Prostate gland (tissue), 2 donors: ENCODE measurements at regions not wholly inside any gene's neighbourhood (a gene's known extent, or its start where the extent isn't known, plus 50 kb on each side); places are given as distances from the start of the nearest gene placed in this dataset.

Experiments
- POLR2A ChIP-seq: fragments of 450-650 bp; IDR thresholded peaks from one replicate; pipeline ENCODE4 v1.6.1; 2016; ENCODE audit warnings: antibody characterized with exemption, mild to moderate bottlenecking
- TF ChIP-seq, protein P1 (sequence below), 4 experiments: fragments of 200-600 bp in 2 of 4; fragments of 450-650 bp in 2 of 4; sonication (generic) in 2 of 4; IDR thresholded peaks; 1 replicate in 3 of 4; 2 replicates in 1 of 4; pipeline ENCODE4 v1.5.1; 2016 to 2019; ENCODE audit warnings: antibody characterized with exemption in 4 of 4, mild to moderate bottlenecking in 2 of 4, moderate library complexity in 2 of 4

DNA sequence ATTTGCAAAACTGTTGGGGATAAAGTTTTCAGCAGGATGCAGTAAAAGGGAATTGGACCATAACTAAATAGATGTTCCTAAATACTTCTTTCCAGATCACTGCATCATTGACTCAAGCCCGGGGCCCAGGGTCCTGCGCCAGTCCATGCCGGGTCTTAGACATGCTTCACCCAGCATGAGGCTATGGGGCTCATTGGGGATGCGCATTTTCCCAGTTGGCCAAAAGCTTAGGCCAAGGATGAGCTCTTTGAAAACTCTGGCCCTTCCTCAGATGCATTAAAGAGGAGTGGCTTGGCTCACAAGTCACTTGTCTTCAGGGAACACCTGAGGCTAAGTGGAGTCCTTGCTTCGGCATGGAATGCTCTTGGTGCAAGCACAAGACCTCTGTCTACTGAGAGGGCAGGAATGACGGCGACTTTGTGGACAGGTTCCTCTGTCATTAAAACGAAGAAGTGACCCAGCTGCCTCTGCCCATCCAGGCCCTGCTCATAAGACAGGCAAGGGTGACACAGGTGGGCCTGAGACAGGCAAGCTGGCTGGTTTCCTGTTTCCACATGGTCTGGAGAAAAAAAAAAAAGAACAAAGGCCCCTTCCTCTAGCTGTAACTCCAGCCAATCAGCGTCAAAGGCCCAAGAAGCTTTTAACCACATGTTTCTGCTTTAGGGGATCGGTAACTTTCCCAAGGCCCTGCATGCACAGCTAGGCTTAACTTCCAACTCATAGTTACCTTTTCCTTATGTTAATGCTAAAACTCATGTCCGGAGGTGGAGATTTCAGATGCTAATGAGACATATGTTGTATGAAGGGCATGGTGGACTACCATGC lies 81.4 kb upstream of the CDH4 start:
- TF ChIP-seq, protein P1, sequence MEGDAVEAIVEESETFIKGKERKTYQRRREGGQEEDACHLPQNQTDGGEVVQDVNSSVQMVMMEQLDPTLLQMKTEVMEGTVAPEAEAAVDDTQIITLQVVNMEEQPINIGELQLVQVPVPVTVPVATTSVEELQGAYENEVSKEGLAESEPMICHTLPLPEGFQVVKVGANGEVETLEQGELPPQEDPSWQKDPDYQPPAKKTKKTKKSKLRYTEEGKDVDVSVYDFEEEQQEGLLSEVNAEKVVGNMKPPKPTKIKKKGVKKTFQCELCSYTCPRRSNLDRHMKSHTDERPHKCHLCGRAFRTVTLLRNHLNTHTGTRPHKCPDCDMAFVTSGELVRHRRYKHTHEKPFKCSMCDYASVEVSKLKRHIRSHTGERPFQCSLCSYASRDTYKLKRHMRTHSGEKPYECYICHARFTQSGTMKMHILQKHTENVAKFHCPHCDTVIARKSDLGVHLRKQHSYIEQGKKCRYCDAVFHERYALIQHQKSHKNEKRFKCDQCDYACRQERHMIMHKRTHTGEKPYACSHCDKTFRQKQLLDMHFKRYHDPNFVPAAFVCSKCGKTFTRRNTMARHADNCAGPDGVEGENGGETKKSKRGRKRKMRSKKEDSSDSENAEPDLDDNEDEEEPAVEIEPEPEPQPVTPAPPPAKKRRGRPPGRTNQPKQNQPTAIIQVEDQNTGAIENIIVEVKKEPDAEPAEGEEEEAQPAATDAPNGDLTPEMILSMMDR (IDR thresholded peaks at IDR 0.05): no peak
- no peak for TF ChIP-seq POLR2A
